Esophagus muscularis mucosa (tissue), 4 donors: ENCODE measurements at regions not wholly inside any gene's neighbourhood (a gene's known extent, or its start where the extent isn't known, plus 50 kb on each side); places are given as distances from the start of the nearest gene placed in this dataset.

ENCODE experiments used
- DNase-seq: peaks from one replicate; pipeline ENCODE4 v3.0.0-alpha.2; 2017; ENCODE audit errors: extremely low spot score
- H3K27ac ChIP-seq, 4 donors: fragments of 200-600 bp; sonication (generic); replicated peaks in 1 of 4; 1 replicate in 3 of 4; 2 replicates in 1 of 4; pipeline ENCODE4 v1.5.1; 2016 to 2019; ENCODE audit warnings: mild to moderate bottlenecking in 1 of 4
- H3K27me3 ChIP-seq, 4 donors: fragments of 200-600 bp; sonication (generic); one replicate each; pipeline versions ENCODE4 v1.5.1 to v1.6.0; 2016 to 2019
- H3K36me3 ChIP-seq, 4 donors: fragments of 200-600 bp; sonication (generic); one replicate each; pipeline ENCODE4 v1.5.1; 2016 to 2019
- H3K4me1 ChIP-seq, 4 donors: fragments of 200-600 bp; sonication (generic); one replicate each; pipeline ENCODE4 v1.5.1; 2016 to 2019
- H3K4me3 ChIP-seq, 4 donors: fragments of 200-600 bp; sonication (generic); 1 replicate in 2 of 4; 2 replicates in 2 of 4; pipeline ENCODE4 v1.5.1; 2016 to 2019; ENCODE audit warnings: mild to moderate bottlenecking in 4 of 4, moderate library complexity in 1 of 4
- H3K9me3 ChIP-seq, 4 donors: fragments of 200-600 bp; sonication (generic); 1 replicate in 3 of 4; 2 replicates in 1 of 4; pipeline ENCODE4 v1.5.1; 2016 to 2019
- CTCF ChIP-seq, 3 experiments: fragments of 200-600 bp in 2 of 3; fragments of 450-650 bp in 1 of 3; sonication (generic) in 2 of 3; IDR thresholded peaks; one replicate each; pipeline ENCODE4 v1.5.1; 2017 to 2019; ENCODE audit warnings: antibody characterized with exemption in 3 of 3, mild to moderate bottlenecking in 2 of 3, moderate library complexity in 1 of 3
- EP300 ChIP-seq: sonication (generic); formaldehyde crosslinking; IDR thresholded peaks from one replicate; pipeline ENCODE4 v1.6.1; 2017; ENCODE audit warnings: antibody characterized with exemption
- POLR2A ChIP-seq: fragments of 450-650 bp; IDR thresholded peaks from one replicate; pipeline ENCODE4 v1.6.1; 2017; ENCODE audit warnings: antibody characterized with exemption, moderate library complexity, mild to moderate bottlenecking, low read depth
- POLR2AphosphoS5 ChIP-seq, 2 donors: sonication (generic); formaldehyde crosslinking; IDR thresholded peaks; one replicate each; pipeline ENCODE4 v1.6.1; 2017; ENCODE audit warnings: antibody characterized with exemption in 2 of 2
- WGBS: methylation state at CpG from one replicate; pipeline ENCODE4 v1.1.5; 2018; 5-methylcytosine and 5-hydroxymethylcytosine counted together
- intact Hi-C: fragments of 100-400 bp; cut with DNase I; formaldehyde crosslinking; loops from one replicate; pipeline ENCODE4 v1.15.1; 2023

GRCh38 chr6:10307476-10307875 lies 107.4 kb downstream of the TFAP2A start:
- no peak for DNase-seq
- intact Hi-C loops, result no loop called here
- H3K4me3 ChIP-seq, result no peak overlapping the region
- no peaks in the 10 kb centered on the region for H3K36me3 ChIP-seq
- H3K9me3 ChIP-seq, result no peaks in the 10 kb centered on the region
- H3K27ac ChIP-seq, result no peak overlapping the region
- no peaks in the 10 kb centered on the region for H3K27me3 ChIP-seq
- TF ChIP-seq POLR2A (no peak), POLR2AphosphoS5 (IDR thresholded peaks at IDR 0.05) (no peak), CTCF (IDR thresholded peaks at IDR 0.05) (no peak), EP300 (no peak)
- no peaks in the 10 kb centered on the region for H3K4me1 ChIP-seq
- 64% methylated on average over 3 of the region's 3 CpGs for WGBS

- no peaks in the 10 kb centered on the region for H3K36me3 ChIP-seq
- intact Hi-C loops, result no loop called here
- H3K27ac ChIP-seq, result no peak overlapping the region
- TF ChIP-seq POLR2AphosphoS5 (IDR thresholded peaks at IDR 0.05) (no peak), EP300 (no peak), CTCF (IDR thresholded peaks at IDR 0.05) (no peak), POLR2A (no peak)
- no peak for DNase-seq
- H3K4me1 ChIP-seq, result no peaks in the 10 kb centered on the region
- H3K27me3 ChIP-seq, result no peaks in the 10 kb centered on the region
- no peak overlapping the region for H3K4me3 ChIP-seq
- WGBS, result 96% methylated on average over 7 of the region's 7 CpGs
- no peaks in the 10 kb centered on the region for H3K9me3 ChIP-seq
These were observed 107.8 kb downstream of the TFAP2A start for GRCh38 chr6:10307028-10307427.

- H3K27ac ChIP-seq, result no peak overlapping the region
- H3K36me3 ChIP-seq, result no peaks in the 10 kb centered on the region
- no peak for DNase-seq
- intact Hi-C loops, result no loop called here
- H3K4me1 ChIP-seq, result no peaks in the 10 kb centered on the region
- no peaks in the 10 kb centered on the region for H3K9me3 ChIP-seq
- WGBS, result 72% methylated on average over 7 of the region's 7 CpGs
- TF ChIP-seq POLR2AphosphoS5 (IDR thresholded peaks at IDR 0.05), result no peak
- no peak for TF ChIP-seq POLR2A
- TF ChIP-seq EP300, result no peak
- TF ChIP-seq CTCF (IDR thresholded peaks at IDR 0.05), result no peak
- no peak overlapping the region for H3K4me3 ChIP-seq
- H3K27me3 ChIP-seq, result no peaks in the 10 kb centered on the region
These were observed 109.0 kb downstream of the TFAP2A start for GRCh38 chr6:10305790-10306415.

- TF ChIP-seq POLR2AphosphoS5 (IDR thresholded peaks at IDR 0.05) (no peak), EP300 (no peak)
- intact Hi-C loops, result no loop called here
- Histone ChIP-seq H3K4me1 (no peaks in the 10 kb centered on the region), H3K9me3 (no peaks in the 10 kb centered on the region), H3K4me3 (no peak overlapping the region), H3K27me3 (no peaks in the 10 kb centered on the region), H3K27ac (no peak overlapping the region), H3K36me3 (no peaks in the 10 kb centered on the region)
- WGBS, result 79% methylated on average over 7 of the region's 7 CpGs
- no peak for DNase-seq
These were observed 111.0 kb downstream of the TFAP2A start for GRCh38 chr6:10303608-10304506.

GRCh38 chr6:10302566-10303235 lies 112.2 kb downstream of the TFAP2A start:
- Histone ChIP-seq H3K4me3 (no peak overlapping the region), H3K27me3 (no peaks in the 10 kb centered on the region), H3K27ac (no peak overlapping the region), H3K9me3 (no peaks in the 10 kb centered on the region), H3K36me3 (no peaks in the 10 kb centered on the region), H3K4me1 (no peaks in the 10 kb centered on the region)
- WGBS, result 69% methylated on average over 6 of the region's 6 CpGs
- no peak for TF ChIP-seq POLR2AphosphoS5 (IDR thresholded peaks at IDR 0.05)
- TF ChIP-seq EP300, result no peak
- TF ChIP-seq CTCF (IDR thresholded peaks at IDR 0.05), result no peak
- no peak for TF ChIP-seq POLR2A
- DNase-seq, result no peak
- intact Hi-C loops, result no loop called here
